Dendritic cell treated with granulocyte-macrophage colony-stimulating factor and Interleukin-4, amounts not matched to agents 40 ng/mL and 50 ng/mL, for 4 days (primary cell): ENCODE measurements at regions not wholly inside any gene's neighbourhood (a gene's known extent, or its start where the extent isn't known, plus 50 kb on each side); places are given as distances from the start of the nearest gene placed in this dataset.
"Not testable (repeated sequence)": the region's sequence is repeated elsewhere in the genome, so short reads cannot be mapped to it uniquely, and the experiment has no call there.

Experiments used
- H3K27ac Mint-ChIP-seq: one replicate; pipeline ENCODE4 v1.8.0; 2022; ENCODE audit warnings: mild to moderate bottlenecking, mixed read lengths
- H3K27me3 Mint-ChIP-seq: one replicate; pipeline ENCODE4 v1.8.0; 2022; ENCODE audit warnings: mild to moderate bottlenecking, mixed read lengths
- H3K36me3 Mint-ChIP-seq: one replicate; pipeline ENCODE4 v1.8.0; 2022; ENCODE audit warnings: low read depth, mixed read lengths
- H3K4me1 Mint-ChIP-seq: one replicate; pipeline ENCODE4 v1.8.0; 2022; ENCODE audit warnings: low read depth, mixed read lengths
- H3K4me3 Mint-ChIP-seq: one replicate; pipeline ENCODE4 v1.8.0; 2022; ENCODE audit warnings: mild to moderate bottlenecking, moderate library complexity, mixed read lengths
- H3K9me3 Mint-ChIP-seq: one replicate; pipeline ENCODE4 v1.8.0; 2022; ENCODE audit warnings: mixed read lengths
- intact Hi-C: fragments of 100-400 bp; cut with micrococcal nuclease; formaldehyde crosslinking; loops from one replicate; pipeline ENCODE4 v1.15.0; 2022

GRCh38 chr16:47980212-47980611 lies 175.6 kb downstream of the ABCC12 start:
- H3K36me3 Mint-ChIP-seq, result no peaks in the 10 kb centered on the region
- no peak overlapping the region for H3K27ac Mint-ChIP-seq
- H3K4me1 Mint-ChIP-seq, result no peaks in the 10 kb centered on the region
- H3K9me3 Mint-ChIP-seq, result no peaks in the 10 kb centered on the region
- H3K4me3 Mint-ChIP-seq, result no peak overlapping the region
- H3K27me3 Mint-ChIP-seq, result no peaks in the 10 kb centered on the region
- intact Hi-C loops, result no loop called here

GRCh38 chr16:47979616-47980182 lies 176.1 kb downstream of the ABCC12 start:
- Mint-ChIP-seq H3K4me1 (no peaks in the 10 kb centered on the region), H3K36me3 (no peaks in the 10 kb centered on the region)

GRCh38 chr16:47979164-47979520 lies 176.7 kb downstream of the ABCC12 start:
- intact Hi-C loops, result no loop called here
- no peaks in the 10 kb centered on the region for H3K9me3 Mint-ChIP-seq
- H3K27ac Mint-ChIP-seq, result no peak overlapping the region
- no peaks in the 10 kb centered on the region for H3K36me3 Mint-ChIP-seq
- no peaks in the 10 kb centered on the region for H3K4me1 Mint-ChIP-seq
- no peak overlapping the region for H3K4me3 Mint-ChIP-seq
- no peaks in the 10 kb centered on the region for H3K27me3 Mint-ChIP-seq

More at GRCh38 chr16:47979616-47980182, 176.1 kb downstream of the ABCC12 start:
- Mint-ChIP-seq H3K4me3 (no peak overlapping the region), H3K27ac (no peak overlapping the region), H3K27me3 (no peaks in the 10 kb centered on the region), H3K9me3 (no peaks in the 10 kb centered on the region)
- intact Hi-C loops, result no loop called here

- Mint-ChIP-seq H3K27ac (no peak overlapping the region), H3K4me1 (no peaks in the 10 kb centered on the region), H3K9me3 (no peaks in the 10 kb centered on the region), H3K27me3 (no peaks in the 10 kb centered on the region), H3K36me3 (no peaks in the 10 kb centered on the region), H3K4me3 (no peak overlapping the region)
- intact Hi-C loops, result no loop called here
These were observed 177.2 kb downstream of the ABCC12 start for GRCh38 chr16:47978491-47979163.

- H3K4me1 Mint-ChIP-seq, result no peaks in the 10 kb centered on the region
- no peak overlapping the region for H3K4me3 Mint-ChIP-seq
- no peaks in the 10 kb centered on the region for H3K27me3 Mint-ChIP-seq
- no peak overlapping the region for H3K27ac Mint-ChIP-seq
- no peaks in the 10 kb centered on the region for H3K9me3 Mint-ChIP-seq
- no peaks in the 10 kb centered on the region for H3K36me3 Mint-ChIP-seq
- intact Hi-C loops, result no loop called here
These were observed 178.0 kb downstream of the ABCC12 start for GRCh38 chr16:47977802-47978201.

- intact Hi-C loops, result no loop called here
- Mint-ChIP-seq H3K4me3 (no peak overlapping the region), H3K27me3 (no peaks in the 10 kb centered on the region), H3K4me1 (no peaks in the 10 kb centered on the region), H3K9me3 (no peaks in the 10 kb centered on the region), H3K27ac (no peak overlapping the region), H3K36me3 (no peaks in the 10 kb centered on the region)
These were observed 179.1 kb downstream of the ABCC12 start for GRCh38 chr16:47976636-47977210.

- H3K36me3 Mint-ChIP-seq, H3K4me3 Mint-ChIP-seq, H3K27ac Mint-ChIP-seq, H3K9me3 Mint-ChIP-seq, H3K4me1 Mint-ChIP-seq, H3K27me3 Mint-ChIP-seq, intact Hi-C loops: not testable (repeated sequence)
These were observed 180.8 kb downstream of the ABCC12 start for GRCh38 chr16:47974971-47975370.

GRCh38 chr16:47973552-47973951 lies 182.2 kb downstream of the ABCC12 start:
- no peaks in the 10 kb centered on the region for H3K27me3 Mint-ChIP-seq
- intact Hi-C loops, result no loop called here
- no peaks in the 10 kb centered on the region for H3K9me3 Mint-ChIP-seq
- H3K4me3 Mint-ChIP-seq, result no peak overlapping the region
- no peaks in the 10 kb centered on the region for H3K36me3 Mint-ChIP-seq
- no peak overlapping the region for H3K27ac Mint-ChIP-seq
- H3K4me1 Mint-ChIP-seq, result no peaks in the 10 kb centered on the region

- Mint-ChIP-seq H3K4me3 (no peak overlapping the region), H3K27ac (no peak overlapping the region), H3K27me3 (no peaks in the 10 kb centered on the region), H3K9me3 (no peaks in the 10 kb centered on the region), H3K4me1 (no peaks in the 10 kb centered on the region), H3K36me3 (no peaks in the 10 kb centered on the region)
- intact Hi-C loops, result no loop called here
These were observed 183.4 kb downstream of the ABCC12 start for GRCh38 chr16:47972246-47972985.

GRCh38 chr16:47971225-47971624 lies 184.6 kb downstream of the ABCC12 start:
- Mint-ChIP-seq H3K27ac (no peak overlapping the region), H3K9me3 (no peaks in the 10 kb centered on the region), H3K4me1 (no peaks in the 10 kb centered on the region), H3K27me3 (no peaks in the 10 kb centered on the region), H3K36me3 (no peaks in the 10 kb centered on the region), H3K4me3 (no peak overlapping the region)
- intact Hi-C loops, result no loop called here

- H3K27ac Mint-ChIP-seq, result no peak overlapping the region
- intact Hi-C loops, result no loop called here
- no peaks in the 10 kb centered on the region for H3K4me1 Mint-ChIP-seq
These were observed 185.4 kb downstream of the ABCC12 start for GRCh38 chr16:47970291-47970931.

GRCh38 chr16:47967374-47967773 lies 188.4 kb downstream of the ABCC12 start:
- no peak overlapping the region for H3K27ac Mint-ChIP-seq
- no peaks in the 10 kb centered on the region for H3K9me3 Mint-ChIP-seq

More at GRCh38 chr16:47970291-47970931, 185.4 kb downstream of the ABCC12 start:
- H3K36me3 Mint-ChIP-seq, result no peaks in the 10 kb centered on the region
- no peak overlapping the region for H3K4me3 Mint-ChIP-seq
- no peaks in the 10 kb centered on the region for H3K27me3 Mint-ChIP-seq
- H3K9me3 Mint-ChIP-seq, result no peaks in the 10 kb centered on the region

GRCh38 chr16:47966325-47966724 lies 189.5 kb downstream of the ABCC12 start:
- Mint-ChIP-seq H3K27ac (no peak overlapping the region), H3K36me3 (no peaks in the 10 kb centered on the region), H3K27me3 (no peaks in the 10 kb centered on the region), H3K9me3 (no peaks in the 10 kb centered on the region), H3K4me3 (no peak overlapping the region), H3K4me1 (no peaks in the 10 kb centered on the region)
- intact Hi-C loops, result no loop called here

More at GRCh38 chr16:47967374-47967773, 188.4 kb downstream of the ABCC12 start:
- intact Hi-C loops, result no loop called here
- no peaks in the 10 kb centered on the region for H3K36me3 Mint-ChIP-seq
- no peaks in the 10 kb centered on the region for H3K4me1 Mint-ChIP-seq
- no peak overlapping the region for H3K4me3 Mint-ChIP-seq
- H3K27me3 Mint-ChIP-seq, result no peaks in the 10 kb centered on the region

- no peak overlapping the region for H3K27ac Mint-ChIP-seq
- H3K9me3 Mint-ChIP-seq, result no peaks in the 10 kb centered on the region
These were observed 190.4 kb downstream of the ABCC12 start for GRCh38 chr16:47965439-47965838.

More at GRCh38 chr16:47965439-47965838, 190.4 kb downstream of the ABCC12 start:
- intact Hi-C loops, result no loop called here
- Mint-ChIP-seq H3K27me3 (no peaks in the 10 kb centered on the region), H3K4me3 (no peak overlapping the region), H3K4me1 (no peaks in the 10 kb centered on the region), H3K36me3 (no peaks in the 10 kb centered on the region)
